ENCODE measurements at regions not wholly inside any gene's neighbourhood (a gene's known extent, or its start where the extent isn't known, plus 50 kb on each side); places are given as distances from the start of the nearest gene placed in this dataset.

DNA sequence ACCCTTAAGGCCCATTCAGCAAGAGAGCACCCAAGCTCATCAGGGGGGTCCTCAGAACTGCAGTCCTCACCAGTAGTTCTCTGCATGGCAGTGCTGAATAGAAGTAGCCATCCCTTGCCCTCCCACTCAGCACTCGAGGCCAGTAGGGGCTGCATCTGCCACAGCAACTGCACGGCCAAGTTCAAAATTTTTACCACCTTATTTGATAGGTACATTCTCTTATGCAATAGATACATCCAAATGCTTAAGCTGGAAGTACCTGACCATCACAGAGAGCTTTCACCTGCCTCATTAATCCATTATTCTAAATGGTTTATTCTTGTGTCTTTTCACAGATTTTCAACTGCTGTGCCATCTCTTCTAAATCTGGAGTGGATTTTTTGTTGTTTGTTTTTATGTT is 1307.4 kb downstream of the SLITRK5 start:
- ChIA-PET CTCF (ENCODE audit: low intra/inter-chr PET ratio) (no interaction called here), POLR2A (interaction anchor here (0.7 kb wide), 1 partner anchor 47 kb away, joined by 3 read pairs; no protein-coding TSS in a partner anchor)
- Histone ChIP-seq H3K79me2 (ENCODE audit: control insufficient read depth, insufficient read depth, low read length) (no peaks in the 10 kb centered on the region), H3K9me3 (replicated peaks; ENCODE audit: control insufficient read depth, insufficient read depth, low read depth, low read length) (no peaks in the 10 kb centered on the region), H3K4me3 (no peak overlapping the region), H3K9me1 (ENCODE audit: control insufficient read depth, insufficient read depth, low read length) (no peaks in the 10 kb centered on the region), H3K27ac (ENCODE audit: extremely low read depth, low read depth, low read length) (no peak overlapping the region), H3K27me3 (ENCODE audit: control insufficient read depth in 2 of 2, insufficient read depth in 2 of 2, low read length in 2 of 2) (no peaks in the 10 kb centered on the region), H4K20me1 (replicated peaks; ENCODE audit: control insufficient read depth, insufficient read depth, low read length) (no peaks in the 10 kb centered on the region), H3K4me1 (replicated peaks in 1 of 2; ENCODE audit: control insufficient read depth in 2 of 2, insufficient read depth in 2 of 2, low read length in 2 of 2) (no peaks in the 10 kb centered on the region), H3K4me2 (ENCODE audit: insufficient read depth, low read length) (no peak overlapping the region), H2AFZ (ENCODE audit: low read depth, low read length) (no peak overlapping the region), H3K9ac (ENCODE audit: insufficient read depth in 1 of 2, low read depth in 2 of 2, low read length in 2 of 2) (no peak overlapping the region), H3K36me3 (ENCODE audit: control insufficient read depth, insufficient read depth, low read length) (no peaks in the 10 kb centered on the region)
- 0% methylated on average over 2 of the region's 2 CpGs for WGBS (ENCODE audit: insufficient coverage, low coverage, missing lambda C conversion rate)
- no TSS peak for BruUV-seq (replicated peaks)
- intact Hi-C loops (cut with micrococcal nuclease), result no loop called here
- no peak for DNase-seq (ENCODE audit: extremely low read depth in 1 of 4, low spot score in 3 of 4)
- no peak for ATAC-seq
- FAIRE-seq, result no peak
- in situ Hi-C loops (cut with MboI), result no loop called here
- TF ChIP-seq CREB1 (IDR thresholded peaks at IDR 0.05) (no peak), CREB1 (CRISPR knock-in tag; IDR thresholded peaks at IDR 0.05) (no peak), ZNF696 (CRISPR knock-in tag; conservative IDR thresholded peaks at IDR 0.05) (no peak), ELF1 (tag; IDR thresholded peaks at IDR 0.05) (no peak), TAF7 (tag; IDR thresholded peaks at IDR 0.05) (no peak), ZFP1 (CRISPR knock-in tag; IDR thresholded peaks at IDR 0.05) (no peak)
- TF ChIP-seq, protein P1, sequence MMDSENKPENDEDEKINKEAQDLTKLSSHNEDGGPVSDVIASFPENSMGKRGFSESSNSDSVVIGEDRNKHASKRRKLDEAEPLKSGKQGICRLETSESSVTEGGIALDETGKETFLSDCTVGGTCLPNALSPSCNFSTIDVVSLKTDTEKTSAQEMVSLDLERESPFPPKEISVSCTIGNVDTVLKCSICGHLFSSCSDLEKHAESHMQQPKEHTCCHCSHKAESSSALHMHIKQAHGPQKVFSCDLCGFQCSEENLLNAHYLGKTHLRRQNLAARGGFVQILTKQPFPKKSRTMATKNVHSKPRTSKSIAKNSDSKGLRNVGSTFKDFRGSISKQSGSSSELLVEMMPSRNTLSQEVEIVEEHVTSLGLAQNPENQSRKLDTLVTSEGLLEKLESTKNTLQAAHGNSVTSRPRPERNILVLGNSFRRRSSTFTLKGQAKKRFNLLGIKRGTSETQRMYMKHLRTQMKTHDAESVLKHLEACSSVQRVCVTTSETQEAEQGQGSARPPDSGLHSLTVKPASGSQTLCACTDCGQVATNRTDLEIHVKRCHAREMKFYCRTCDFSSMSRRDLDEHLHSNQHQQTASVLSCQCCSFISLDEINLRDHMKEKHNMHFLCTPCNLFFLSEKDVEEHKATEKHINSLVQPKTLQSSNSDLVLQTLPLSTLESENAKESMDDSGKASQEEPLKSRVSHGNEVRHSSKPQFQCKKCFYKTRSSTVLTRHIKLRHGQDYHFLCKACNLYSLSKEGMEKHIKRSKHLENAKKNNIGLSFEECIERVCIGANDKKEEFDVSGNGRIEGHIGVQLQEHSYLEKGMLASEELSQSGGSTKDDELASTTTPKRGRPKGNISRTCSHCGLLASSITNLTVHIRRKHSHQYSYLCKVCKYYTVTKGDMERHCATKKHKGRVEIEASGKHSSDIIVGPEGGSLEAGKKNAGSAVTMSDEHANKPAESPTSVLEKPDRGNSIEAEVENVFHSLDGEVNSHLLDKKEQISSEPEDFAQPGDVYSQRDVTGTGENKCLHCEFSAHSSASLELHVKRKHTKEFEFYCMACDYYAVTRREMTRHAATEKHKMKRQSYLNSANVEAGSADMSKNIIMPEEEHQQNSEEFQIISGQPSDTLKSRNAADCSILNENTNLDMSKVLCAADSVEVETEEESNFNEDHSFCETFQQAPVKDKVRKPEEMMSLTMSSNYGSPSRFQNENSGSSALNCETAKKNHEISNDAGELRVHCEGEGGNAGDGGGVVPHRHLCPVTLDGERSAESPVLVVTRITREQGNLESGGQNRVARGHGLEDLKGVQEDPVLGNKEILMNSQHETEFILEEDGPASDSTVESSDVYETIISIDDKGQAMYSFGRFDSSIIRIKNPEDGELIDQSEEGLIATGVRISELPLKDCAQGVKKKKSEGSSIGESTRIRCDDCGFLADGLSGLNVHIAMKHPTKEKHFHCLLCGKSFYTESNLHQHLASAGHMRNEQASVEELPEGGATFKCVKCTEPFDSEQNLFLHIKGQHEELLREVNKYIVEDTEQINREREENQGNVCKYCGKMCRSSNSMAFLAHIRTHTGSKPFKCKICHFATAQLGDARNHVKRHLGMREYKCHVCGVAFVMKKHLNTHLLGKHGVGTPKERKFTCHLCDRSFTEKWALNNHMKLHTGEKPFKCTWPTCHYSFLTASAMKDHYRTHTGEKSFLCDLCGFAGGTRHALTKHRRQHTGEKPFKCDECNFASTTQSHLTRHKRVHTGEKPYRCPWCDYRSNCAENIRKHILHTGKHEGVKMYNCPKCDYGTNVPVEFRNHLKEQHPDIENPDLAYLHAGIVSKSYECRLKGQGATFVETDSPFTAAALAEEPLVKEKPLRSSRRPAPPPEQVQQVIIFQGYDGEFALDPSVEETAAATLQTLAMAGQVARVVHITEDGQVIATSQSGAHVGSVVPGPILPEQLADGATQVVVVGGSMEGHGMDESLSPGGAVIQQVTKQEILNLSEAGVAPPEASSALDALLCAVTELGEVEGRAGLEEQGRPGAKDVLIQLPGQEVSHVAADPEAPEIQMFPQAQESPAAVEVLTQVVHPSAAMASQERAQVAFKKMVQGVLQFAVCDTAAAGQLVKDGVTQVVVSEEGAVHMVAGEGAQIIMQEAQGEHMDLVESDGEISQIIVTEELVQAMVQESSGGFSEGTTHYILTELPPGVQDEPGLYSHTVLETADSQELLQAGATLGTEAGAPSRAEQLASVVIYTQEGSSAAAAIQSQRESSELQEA (IDR thresholded peaks at IDR 0.05; ENCODE audit: low read depth), result no peak
- TF ChIP-seq, protein P2, sequence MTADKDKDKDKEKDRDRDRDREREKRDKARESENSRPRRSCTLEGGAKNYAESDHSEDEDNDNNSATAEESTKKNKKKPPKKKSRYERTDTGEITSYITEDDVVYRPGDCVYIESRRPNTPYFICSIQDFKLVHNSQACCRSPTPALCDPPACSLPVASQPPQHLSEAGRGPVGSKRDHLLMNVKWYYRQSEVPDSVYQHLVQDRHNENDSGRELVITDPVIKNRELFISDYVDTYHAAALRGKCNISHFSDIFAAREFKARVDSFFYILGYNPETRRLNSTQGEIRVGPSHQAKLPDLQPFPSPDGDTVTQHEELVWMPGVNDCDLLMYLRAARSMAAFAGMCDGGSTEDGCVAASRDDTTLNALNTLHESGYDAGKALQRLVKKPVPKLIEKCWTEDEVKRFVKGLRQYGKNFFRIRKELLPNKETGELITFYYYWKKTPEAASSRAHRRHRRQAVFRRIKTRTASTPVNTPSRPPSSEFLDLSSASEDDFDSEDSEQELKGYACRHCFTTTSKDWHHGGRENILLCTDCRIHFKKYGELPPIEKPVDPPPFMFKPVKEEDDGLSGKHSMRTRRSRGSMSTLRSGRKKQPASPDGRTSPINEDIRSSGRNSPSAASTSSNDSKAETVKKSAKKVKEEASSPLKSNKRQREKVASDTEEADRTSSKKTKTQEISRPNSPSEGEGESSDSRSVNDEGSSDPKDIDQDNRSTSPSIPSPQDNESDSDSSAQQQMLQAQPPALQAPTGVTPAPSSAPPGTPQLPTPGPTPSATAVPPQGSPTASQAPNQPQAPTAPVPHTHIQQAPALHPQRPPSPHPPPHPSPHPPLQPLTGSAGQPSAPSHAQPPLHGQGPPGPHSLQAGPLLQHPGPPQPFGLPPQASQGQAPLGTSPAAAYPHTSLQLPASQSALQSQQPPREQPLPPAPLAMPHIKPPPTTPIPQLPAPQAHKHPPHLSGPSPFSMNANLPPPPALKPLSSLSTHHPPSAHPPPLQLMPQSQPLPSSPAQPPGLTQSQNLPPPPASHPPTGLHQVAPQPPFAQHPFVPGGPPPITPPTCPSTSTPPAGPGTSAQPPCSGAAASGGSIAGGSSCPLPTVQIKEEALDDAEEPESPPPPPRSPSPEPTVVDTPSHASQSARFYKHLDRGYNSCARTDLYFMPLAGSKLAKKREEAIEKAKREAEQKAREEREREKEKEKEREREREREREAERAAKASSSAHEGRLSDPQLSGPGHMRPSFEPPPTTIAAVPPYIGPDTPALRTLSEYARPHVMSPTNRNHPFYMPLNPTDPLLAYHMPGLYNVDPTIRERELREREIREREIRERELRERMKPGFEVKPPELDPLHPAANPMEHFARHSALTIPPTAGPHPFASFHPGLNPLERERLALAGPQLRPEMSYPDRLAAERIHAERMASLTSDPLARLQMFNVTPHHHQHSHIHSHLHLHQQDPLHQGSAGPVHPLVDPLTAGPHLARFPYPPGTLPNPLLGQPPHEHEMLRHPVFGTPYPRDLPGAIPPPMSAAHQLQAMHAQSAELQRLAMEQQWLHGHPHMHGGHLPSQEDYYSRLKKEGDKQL (CRISPR knock-in tag; IDR thresholded peaks at IDR 0.05; ENCODE audit: borderline replicate concordance), result no peak

Data from K562 (cell line).